Epidermal melanocyte (primary cell): ENCODE measurements at regions not wholly inside any gene's neighbourhood (a gene's known extent, or its start where the extent isn't known, plus 50 kb on each side); places are given as distances from the start of the nearest gene placed in this dataset.
"Not testable (repeated sequence)": the region's sequence is repeated elsewhere in the genome, so short reads cannot be mapped to it uniquely, and the experiment has no call there.

Experiments used
- DNase-seq: peaks from one replicate; pipeline ENCODE4 v3.0.0; 2011; ENCODE audit warnings: low spot score; ENCODE audit not compliant: insufficient read length

DNA sequence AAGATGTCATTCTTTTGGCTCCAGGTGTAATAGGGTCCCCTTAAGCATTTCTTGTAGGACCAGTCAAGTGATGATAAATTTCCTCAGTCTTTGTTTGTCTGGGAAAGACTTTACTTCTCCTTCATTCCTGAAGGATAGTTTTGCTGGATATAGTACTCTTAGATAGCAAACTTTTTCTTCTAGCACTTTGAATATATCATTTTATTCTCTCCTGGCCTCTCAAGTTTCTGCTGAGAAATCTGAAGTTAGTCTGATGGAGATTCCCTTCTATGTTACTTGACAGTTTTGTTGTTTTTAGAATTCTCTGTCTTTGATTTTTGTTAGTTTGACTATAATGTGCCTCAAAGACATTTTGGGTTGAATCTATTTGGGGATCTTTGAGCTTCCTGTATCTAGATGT lies 181.2 kb upstream of the HES1 start:
- no peak for DNase-seq

DNA sequence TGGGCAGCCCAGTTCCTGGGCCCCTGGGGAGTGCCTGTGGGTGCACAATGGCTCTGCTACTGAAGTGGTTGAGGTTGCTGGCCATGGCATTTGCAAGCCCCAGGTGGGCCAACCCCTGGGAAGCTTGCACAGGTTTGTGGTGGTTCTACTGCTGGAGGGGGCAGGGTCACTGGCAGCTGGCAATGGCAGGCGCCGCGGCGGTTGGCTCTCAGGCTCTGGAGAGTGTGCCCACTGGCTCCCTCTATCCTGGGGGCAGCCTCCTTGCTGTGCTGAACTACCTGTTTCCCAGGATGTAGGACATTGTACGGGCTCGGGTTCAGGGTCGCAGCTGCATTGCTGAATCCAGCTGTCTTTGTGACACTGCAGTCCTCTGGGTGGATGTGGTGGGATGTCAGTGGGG lies 180.2 kb upstream of the HES1 start:
- no peak for DNase-seq

- no peak for DNase-seq
Measured at GRCh38 chr3:193959861-193960260, 176.1 kb upstream of the HES1 start.

DNA sequence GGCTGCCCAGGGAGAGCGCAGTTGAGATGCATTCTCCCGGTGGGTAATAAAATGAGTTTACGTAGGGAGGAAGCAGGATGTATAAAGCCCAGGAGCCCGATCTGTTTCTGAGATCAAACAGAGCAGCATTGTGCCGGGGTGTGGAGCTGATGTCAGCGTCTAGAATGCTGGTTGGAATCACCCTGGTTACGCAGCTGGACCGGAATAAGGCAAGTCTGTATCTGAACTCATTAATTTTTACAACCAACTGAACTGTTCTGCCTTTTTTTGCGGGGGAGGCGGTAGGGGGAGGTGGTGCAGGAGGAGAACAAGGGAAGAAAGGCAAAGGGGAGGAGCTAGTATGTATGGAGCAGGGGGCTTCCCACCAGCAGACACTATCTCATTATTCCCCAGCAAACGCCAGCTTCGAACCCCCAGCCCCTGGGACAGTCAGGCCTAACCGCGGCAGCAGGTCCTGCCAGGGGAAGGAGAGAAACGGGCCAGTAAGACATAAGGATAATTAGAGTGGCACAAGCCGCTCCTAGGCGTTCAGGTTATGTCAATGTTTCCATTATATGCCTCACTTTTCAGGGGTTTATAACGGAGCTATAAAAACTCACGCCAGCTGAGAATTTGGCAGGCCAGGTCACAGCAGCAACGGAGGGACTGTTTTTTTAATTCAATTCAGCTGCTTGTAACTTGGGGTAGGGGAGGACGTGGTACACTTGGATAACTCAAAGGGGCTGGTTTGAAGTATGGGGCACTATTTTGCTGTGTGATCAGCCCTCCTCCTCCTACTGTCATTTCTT lies 175.3 kb upstream of the HES1 start:
- DNase-seq, result peak; percentile 21

DNA sequence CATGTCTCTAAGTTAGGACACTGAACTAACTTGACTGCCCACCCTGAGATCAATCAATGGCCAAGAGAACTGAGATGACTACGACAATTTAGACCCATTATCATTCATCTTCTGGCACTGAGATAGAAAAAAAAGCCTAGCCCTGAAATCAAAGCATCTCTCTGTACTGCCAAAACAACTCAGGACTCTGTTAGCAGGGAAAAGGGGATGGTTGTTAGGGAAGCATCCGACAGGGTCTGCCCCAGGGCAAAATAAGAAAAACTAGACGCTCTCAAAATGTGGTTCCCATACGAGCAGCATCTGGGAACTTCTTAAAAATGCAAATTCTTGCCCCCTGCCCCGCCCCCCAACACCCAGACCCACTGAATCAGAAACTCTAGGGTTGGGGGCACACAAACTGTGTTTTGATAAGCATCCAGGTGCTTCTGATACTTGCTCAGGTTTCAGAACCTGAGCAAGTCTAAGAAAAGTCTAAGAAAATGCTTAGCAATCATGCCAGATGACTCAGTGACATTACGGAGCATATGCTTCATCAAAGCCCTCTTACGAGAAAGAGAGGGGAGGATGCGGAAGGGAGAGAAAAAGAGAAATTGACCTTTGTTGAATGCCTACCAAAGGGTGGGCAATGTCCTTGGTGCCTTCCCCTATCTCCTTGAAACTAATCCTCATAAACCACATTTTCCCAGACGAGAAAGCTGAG lies 172.8 kb upstream of the HES1 start:
- DNase-seq, result peak; percentile 83

GRCh38 chr3:193963808-193964516 lies 172.0 kb upstream of the HES1 start:
- DNase-seq, result no peak

DNA sequence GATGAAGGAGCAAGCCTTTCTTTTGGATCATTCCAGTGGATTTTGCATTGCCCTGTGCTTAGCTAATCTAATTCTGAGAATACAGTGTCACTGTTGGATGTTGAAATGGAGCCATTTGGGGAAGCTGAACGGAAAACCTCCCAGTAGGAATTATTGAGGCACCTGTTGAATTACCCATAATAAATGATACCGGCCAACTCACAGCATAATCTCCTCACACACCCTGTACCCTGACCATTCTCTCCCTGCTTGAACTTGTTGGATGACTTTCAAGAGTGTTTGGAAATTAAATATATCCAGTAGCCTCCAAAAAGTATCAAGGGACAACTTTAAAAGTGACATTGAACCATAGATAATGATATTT lies 171.4 kb upstream of the HES1 start:
- no peak for DNase-seq

DNA sequence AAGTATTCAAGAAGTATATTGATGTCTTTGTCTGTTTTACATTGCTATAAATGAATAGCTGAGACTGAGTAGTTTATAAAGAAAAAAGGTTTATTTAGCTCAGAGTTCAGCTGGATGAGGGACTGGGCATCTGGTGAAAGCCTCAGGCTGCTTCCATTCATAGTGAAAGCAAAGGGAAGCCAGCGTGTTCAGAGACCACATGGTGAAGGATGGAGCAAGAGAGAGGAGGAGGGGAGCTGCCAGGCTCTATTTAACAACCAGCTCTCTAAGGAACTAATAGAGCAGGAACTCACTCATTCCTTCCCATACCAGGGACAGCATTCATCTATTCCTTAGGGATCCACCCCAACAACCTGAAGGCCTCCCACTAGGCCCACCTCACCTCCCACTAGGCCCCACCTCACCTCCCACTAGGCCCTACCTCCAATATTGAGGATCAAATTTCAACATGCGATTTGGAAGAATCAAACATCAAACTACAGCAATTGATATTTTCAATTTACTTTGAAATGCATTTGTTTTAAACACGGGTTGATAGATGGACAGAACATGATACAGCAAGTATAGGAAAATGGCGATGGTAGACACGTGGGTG lies 167.5 kb upstream of the HES1 start:
- no peak for DNase-seq

- not testable (repeated sequence) for DNase-seq
Measured at GRCh38 chr3:193970131-193970772, 165.7 kb upstream of the HES1 start.

DNA sequence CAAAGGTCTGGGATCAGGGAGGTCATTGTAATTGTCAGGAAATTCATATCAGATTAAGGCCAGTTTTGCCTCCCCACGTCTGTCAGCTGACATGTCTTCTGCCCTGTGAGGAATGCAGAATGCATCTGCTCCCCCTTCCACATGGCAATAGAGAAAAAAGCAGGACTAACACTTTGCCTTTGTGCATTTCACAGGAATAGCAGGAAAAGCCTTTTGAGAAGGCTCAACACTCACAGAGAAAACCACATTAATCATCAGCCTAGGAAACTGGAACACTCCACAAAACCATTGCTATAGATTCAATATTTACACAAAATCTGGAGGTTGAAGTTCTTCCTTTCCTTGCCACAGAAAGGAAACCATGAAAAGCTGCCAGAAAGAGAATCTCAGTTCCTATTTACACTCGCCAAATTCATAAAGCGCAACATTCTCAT lies 165.2 kb upstream of the HES1 start:
- peak; percentile 44 for DNase-seq

GRCh38 chr3:193971261-193971751 lies 164.6 kb upstream of the HES1 start:
- DNase-seq, result no peak

GRCh38 chr3:193971966-193972365 lies 164.0 kb upstream of the HES1 start:
- DNase-seq, result no peak

- no peak for DNase-seq
Measured at GRCh38 chr3:193972832-193973231, 163.1 kb upstream of the HES1 start.

GRCh38 chr3:193974191-193974652 lies 161.7 kb upstream of the HES1 start:
- no peak for DNase-seq

- no peak for DNase-seq
Measured at GRCh38 chr3:193974671-193975535, 161.0 kb upstream of the HES1 start.

- no peak for DNase-seq
Measured at GRCh38 chr3:193977622-193978021, 158.3 kb upstream of the HES1 start.

- DNase-seq, result no peak
Measured at GRCh38 chr3:193978030-193978429, 157.9 kb upstream of the HES1 start.

DNA sequence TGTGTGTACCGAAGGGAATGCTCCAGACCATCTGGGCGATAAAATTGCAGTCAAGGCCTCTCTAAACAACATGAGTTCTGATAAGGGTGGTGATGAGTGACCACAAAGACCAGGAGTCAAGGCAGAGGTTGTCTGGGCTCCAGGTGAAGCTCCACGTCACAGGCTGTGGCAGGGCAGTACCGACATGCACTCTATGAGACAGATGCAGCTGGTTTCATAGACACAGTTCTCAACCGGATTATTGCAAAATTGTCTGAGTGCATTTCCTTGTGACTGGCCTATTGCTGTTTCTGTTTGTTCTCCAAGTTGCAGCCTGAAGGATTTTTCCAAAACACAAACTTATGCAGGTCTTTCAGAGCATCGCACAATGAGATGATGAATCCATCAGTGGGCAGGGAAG lies 157.5 kb upstream of the HES1 start:
- no peak for DNase-seq

GRCh38 chr3:193980326-193980725 lies 155.6 kb upstream of the HES1 start:
- DNase-seq, result no peak

DNA sequence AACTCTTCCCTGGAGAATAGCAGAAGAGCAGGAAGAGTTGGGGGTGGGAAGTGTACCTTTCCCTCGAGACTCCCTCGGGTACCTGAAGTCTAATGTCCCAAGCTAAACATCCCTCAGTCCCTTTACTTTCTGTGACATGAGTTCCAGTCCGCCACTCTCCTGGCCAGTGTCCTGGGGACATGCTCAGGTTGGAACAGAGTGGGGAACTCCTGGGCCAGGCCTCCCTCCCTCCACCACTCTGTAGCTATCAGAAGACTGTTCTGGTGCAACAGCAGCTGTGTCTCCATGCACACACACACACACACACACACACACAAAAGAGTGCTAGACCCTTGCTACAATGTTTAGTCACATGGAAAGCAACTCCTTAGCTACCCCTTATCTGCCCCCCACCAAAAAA lies 155.0 kb upstream of the HES1 start:
- DNase-seq, result no peak
